HEK293 (cell line): ENCODE measurements at regions not wholly inside any gene's neighbourhood (a gene's known extent, or its start where the extent isn't known, plus 50 kb on each side); places are given as distances from the start of the nearest gene placed in this dataset.

Experiments
- CTCF ChIA-PET: fragments of 350-600 bp; formaldehyde crosslinking; extraction: SDS; loops from one replicate; lab custom pipeline; 2021; ENCODE audit warnings: antibody characterized with exemption; lab: Yijun Ruan, JAX
- POLR2A ChIA-PET: fragments of 300-600 bp; formaldehyde crosslinking; extraction: SDS; loops from one replicate; lab custom pipeline; 2020; ENCODE audit warnings: antibody characterized with exemption, inconsistent platforms; lab: Yijun Ruan, JAX
- H3K27ac ChIP-seq: fragments of 200-500 bp; sonication (Bioruptor generic); 2 replicates; pipeline ENCODE4 v1.5.1; 2014; ENCODE audit warnings: low read depth, low read length, control low read depth, inconsistent platforms; ENCODE audit errors: extremely low read depth
- H3K36me3 ChIP-seq, 2 experiments: fragments of 200-500 bp in 1 of 2; sonication (Bioruptor generic) in 1 of 2; 1 replicate in 1 of 2; 2 replicates in 1 of 2; pipeline ENCODE4 v1.5.1; 2014 to 2017; ENCODE audit warnings: inconsistent platforms in 2 of 2, low read length in 2 of 2; ENCODE audit not compliant: control insufficient read depth in 2 of 2, insufficient read depth in 1 of 2
- H3K4me1 ChIP-seq: fragments of 200-500 bp; sonication (Bioruptor generic); 2 replicates; pipeline ENCODE4 v1.5.1; 2014; ENCODE audit warnings: mild to moderate bottlenecking, low read length, inconsistent platforms; ENCODE audit not compliant: control insufficient read depth, insufficient read depth
- H3K4me3 ChIP-seq: 2 replicates; pipeline ENCODE4 v1.5.1; 2011; ENCODE audit warnings: low read depth, mild to moderate bottlenecking, control low read depth, low read length, moderate library complexity
- H3K9me3 ChIP-seq: fragments of 200-500 bp; sonication (Bioruptor generic); 2 replicates; pipeline ENCODE4 v1.5.1; 2014; ENCODE audit warnings: low read depth, low read length, inconsistent platforms; ENCODE audit not compliant: control insufficient read depth, insufficient read depth
- GLIS2 ChIP-seq: fragments of 450-650 bp; formaldehyde crosslinking; IDR thresholded peaks from 2 replicates; pipeline ENCODE4 v1.5.1; 2016; ENCODE audit warnings: missing biosample characterization, missing genetic modification characterization
- KLF10 ChIP-seq: fragments of 450-650 bp; IDR thresholded peaks from 2 replicates; pipeline ENCODE4 v1.5.1; 2018; ENCODE audit warnings: missing biosample characterization, mild to moderate bottlenecking, missing genetic modification characterization
- OVOL3 ChIP-seq: fragments of 450-650 bp; formaldehyde crosslinking; IDR thresholded peaks from 2 replicates; pipeline ENCODE4 v1.5.1; 2016; ENCODE audit warnings: missing biosample characterization, missing genetic modification characterization
- PRDM1 ChIP-seq: fragments of 450-650 bp; formaldehyde crosslinking; IDR thresholded peaks from 2 replicates; pipeline ENCODE4; 2016; ENCODE audit warnings: missing biosample characterization, missing genetic modification characterization
- SCRT1 ChIP-seq: fragments of 450-650 bp; formaldehyde crosslinking; IDR thresholded peaks from 2 replicates; pipeline ENCODE4 v1.5.1; 2016; ENCODE audit warnings: missing biosample characterization, missing genetic modification characterization, borderline replicate concordance
- SETDB1 ChIP-seq: IDR thresholded peaks from one replicate; pipeline ENCODE4 v1.6.1; 2017; ENCODE audit warnings: mild to moderate bottlenecking, low read length, moderate library complexity, mixed read lengths; ENCODE audit not compliant: insufficient read length
- ZBTB20 ChIP-seq: fragments of 450-650 bp; formaldehyde crosslinking; IDR thresholded peaks from 2 replicates; pipeline ENCODE4 v1.5.1; 2016; ENCODE audit warnings: missing biosample characterization, missing genetic modification characterization
- ZFP41 ChIP-seq: fragments of 450-650 bp; formaldehyde crosslinking; IDR thresholded peaks from 2 replicates; pipeline ENCODE4 v1.5.1; 2016; ENCODE audit warnings: missing biosample characterization, missing genetic modification characterization, borderline replicate concordance
- ZNF16 ChIP-seq: fragments of 450-650 bp; formaldehyde crosslinking; IDR thresholded peaks from 2 replicates; pipeline ENCODE4 v1.5.1; 2016; ENCODE audit warnings: low read depth, missing biosample characterization, missing genetic modification characterization
- ZNF292 ChIP-seq: fragments of 450-650 bp; formaldehyde crosslinking; IDR thresholded peaks from 2 replicates; pipeline ENCODE4 v1.5.1; 2016; ENCODE audit warnings: low read depth, missing biosample characterization, missing genetic modification characterization, borderline replicate concordance
- ZNF391 ChIP-seq: fragments of 450-650 bp; formaldehyde crosslinking; IDR thresholded peaks from 2 replicates; pipeline ENCODE4 v1.5.1; 2016; ENCODE audit warnings: low read depth, missing biosample characterization, missing genetic modification characterization, borderline replicate concordance
- ZNF530 ChIP-seq: fragments of 450-650 bp; formaldehyde crosslinking; IDR thresholded peaks from 2 replicates; pipeline ENCODE4 v1.5.1; 2016; ENCODE audit warnings: low read depth, missing biosample characterization, missing genetic modification characterization
- ZNF747 ChIP-seq: fragments of 450-650 bp; formaldehyde crosslinking; IDR thresholded peaks from 2 replicates; pipeline ENCODE4 v1.5.1; 2016; ENCODE audit warnings: missing biosample characterization, missing genetic modification characterization
- TF ChIP-seq, protein P1 (sequence below): fragments of 450-650 bp; formaldehyde crosslinking; conservative IDR thresholded peaks from 2 replicates; pipeline ENCODE4 v1.5.1; 2016; ENCODE audit warnings: low read depth, missing biosample characterization, missing genetic modification characterization
- TF ChIP-seq, protein P2 (sequence below): fragments of 450-650 bp; formaldehyde crosslinking; IDR thresholded peaks from 2 replicates; pipeline ENCODE4 v1.5.1; 2016; ENCODE audit warnings: missing biosample characterization, missing genetic modification characterization
- TF ChIP-seq, protein P3 (sequence below): fragments of 450-650 bp; formaldehyde crosslinking; IDR thresholded peaks from 2 replicates; pipeline ENCODE4 v1.5.1; 2016; ENCODE audit warnings: missing biosample characterization, missing genetic modification characterization
- TF ChIP-seq, protein P4 (sequence below): fragments of 450-650 bp; IDR thresholded peaks from 2 replicates; pipeline ENCODE4 v1.5.1; 2018; ENCODE audit warnings: missing biosample characterization, missing genetic modification characterization
- TF ChIP-seq, protein P5 (sequence below): IDR thresholded peaks from 2 replicates; pipeline ENCODE4 v1.6.1; 2011; ENCODE audit warnings: mild to moderate bottlenecking, low read depth, low read length, borderline replicate concordance
- TF ChIP-seq, protein P6 (sequence below): fragments of 450-650 bp; formaldehyde crosslinking; IDR thresholded peaks from 2 replicates; pipeline ENCODE4 v1.5.1; 2017; ENCODE audit warnings: missing biosample characterization, missing genetic modification characterization
- TF ChIP-seq, protein P7 (sequence below): fragments of 450-650 bp; formaldehyde crosslinking; IDR thresholded peaks from 2 replicates; pipeline ENCODE4 v1.5.1; 2016; ENCODE audit warnings: missing biosample characterization, missing genetic modification characterization

DNA sequence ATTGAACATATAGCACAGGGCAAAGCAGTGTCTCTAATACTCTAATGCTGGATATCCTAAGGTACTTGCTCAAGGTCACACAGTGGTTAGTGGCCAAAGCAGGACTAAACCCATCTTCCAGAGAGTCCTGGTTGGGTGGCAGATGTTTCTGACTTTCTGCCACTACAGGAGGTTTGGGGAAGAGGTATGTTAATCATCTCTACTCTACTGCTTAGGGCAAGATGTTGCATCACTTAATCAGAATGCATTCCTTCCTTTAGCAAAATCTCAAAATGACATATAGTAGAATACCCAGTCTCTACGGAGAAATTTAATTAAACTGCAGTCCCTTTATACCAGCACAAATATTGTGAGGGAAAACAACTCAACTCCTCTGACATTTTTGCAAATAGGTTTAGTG, 190.7 kb upstream of the FAM241A start (continued):
- TF ChIP-seq, protein P1, sequence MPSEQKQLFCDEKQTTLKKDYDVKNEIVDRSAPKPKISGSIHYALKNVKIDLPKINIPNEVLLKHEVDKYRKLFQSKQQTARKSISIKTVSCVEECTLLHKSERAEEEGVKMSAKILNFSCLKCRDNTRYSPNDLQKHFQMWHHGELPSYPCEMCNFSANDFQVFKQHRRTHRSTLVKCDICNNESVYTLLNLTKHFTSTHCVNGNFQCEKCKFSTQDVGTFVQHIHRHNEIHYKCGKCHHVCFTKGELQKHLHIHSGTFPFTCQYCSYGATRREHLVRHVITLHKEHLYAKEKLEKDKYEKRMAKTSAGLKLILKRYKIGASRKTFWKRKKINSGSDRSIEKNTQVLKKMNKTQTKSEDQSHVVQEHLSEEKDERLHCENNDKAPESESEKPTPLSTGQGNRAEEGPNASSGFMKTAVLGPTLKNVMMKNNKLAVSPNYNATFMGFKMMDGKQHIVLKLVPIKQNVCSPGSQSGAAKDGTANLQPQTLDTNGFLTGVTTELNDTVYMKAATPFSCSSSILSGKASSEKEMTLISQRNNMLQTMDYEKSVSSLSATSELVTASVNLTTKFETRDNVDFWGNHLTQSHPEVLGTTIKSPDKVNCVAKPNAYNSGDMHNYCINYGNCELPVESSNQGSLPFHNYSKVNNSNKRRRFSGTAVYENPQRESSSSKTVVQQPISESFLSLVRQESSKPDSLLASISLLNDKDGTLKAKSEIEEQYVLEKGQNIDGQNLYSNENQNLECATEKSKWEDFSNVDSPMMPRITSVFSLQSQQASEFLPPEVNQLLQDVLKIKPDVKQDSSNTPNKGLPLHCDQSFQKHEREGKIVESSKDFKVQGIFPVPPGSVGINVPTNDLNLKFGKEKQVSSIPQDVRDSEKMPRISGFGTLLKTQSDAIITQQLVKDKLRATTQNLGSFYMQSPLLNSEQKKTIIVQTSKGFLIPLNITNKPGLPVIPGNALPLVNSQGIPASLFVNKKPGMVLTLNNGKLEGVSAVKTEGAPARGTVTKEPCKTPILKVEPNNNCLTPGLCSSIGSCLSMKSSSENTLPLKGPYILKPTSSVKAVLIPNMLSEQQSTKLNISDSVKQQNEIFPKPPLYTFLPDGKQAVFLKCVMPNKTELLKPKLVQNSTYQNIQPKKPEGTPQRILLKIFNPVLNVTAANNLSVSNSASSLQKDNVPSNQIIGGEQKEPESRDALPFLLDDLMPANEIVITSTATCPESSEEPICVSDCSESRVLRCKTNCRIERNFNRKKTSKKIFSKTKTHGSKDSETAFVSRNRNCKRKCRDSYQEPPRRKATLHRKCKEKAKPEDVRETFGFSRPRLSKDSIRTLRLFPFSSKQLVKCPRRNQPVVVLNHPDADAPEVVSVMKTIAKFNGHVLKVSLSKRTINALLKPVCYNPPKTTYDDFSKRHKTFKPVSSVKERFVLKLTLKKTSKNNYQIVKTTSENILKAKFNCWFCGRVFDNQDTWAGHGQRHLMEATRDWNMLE (tag by site-specific recombination): no peak

DNA sequence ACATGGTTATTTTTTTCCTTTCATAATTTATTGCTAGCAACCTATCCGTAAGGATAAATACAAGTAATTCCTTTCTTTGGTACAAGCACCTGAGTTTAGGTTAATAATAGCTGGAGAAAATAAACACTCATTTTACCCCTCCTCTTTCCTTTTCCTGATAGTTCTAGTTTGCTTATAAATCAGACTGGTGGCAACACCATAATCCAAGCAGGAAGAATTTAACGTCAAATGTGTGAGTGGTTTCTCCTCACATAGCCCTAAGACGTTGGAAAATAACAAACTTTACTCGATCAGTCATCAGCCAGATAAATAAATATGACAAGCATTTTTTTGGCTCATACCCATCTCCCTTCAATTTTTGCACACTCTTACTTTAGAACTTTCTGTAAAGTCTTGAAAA, 190.3 kb upstream of the FAM241A start:
- H3K27ac ChIP-seq: no peak overlapping the region
- CTCF ChIA-PET: no interaction called here
- no peak for TF ChIP-seq KLF10 (tag by site-specific recombination)
- TF ChIP-seq, protein P2, sequence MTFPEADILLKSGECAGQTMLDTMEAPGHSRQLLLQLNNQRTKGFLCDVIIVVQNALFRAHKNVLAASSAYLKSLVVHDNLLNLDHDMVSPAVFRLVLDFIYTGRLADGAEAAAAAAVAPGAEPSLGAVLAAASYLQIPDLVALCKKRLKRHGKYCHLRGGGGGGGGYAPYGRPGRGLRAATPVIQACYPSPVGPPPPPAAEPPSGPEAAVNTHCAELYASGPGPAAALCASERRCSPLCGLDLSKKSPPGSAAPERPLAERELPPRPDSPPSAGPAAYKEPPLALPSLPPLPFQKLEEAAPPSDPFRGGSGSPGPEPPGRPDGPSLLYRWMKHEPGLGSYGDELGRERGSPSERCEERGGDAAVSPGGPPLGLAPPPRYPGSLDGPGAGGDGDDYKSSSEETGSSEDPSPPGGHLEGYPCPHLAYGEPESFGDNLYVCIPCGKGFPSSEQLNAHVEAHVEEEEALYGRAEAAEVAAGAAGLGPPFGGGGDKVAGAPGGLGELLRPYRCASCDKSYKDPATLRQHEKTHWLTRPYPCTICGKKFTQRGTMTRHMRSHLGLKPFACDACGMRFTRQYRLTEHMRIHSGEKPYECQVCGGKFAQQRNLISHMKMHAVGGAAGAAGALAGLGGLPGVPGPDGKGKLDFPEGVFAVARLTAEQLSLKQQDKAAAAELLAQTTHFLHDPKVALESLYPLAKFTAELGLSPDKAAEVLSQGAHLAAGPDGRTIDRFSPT: no peak
- TF ChIP-seq GLIS2: no peak
- no peak for TF ChIP-seq SETDB1
- TF ChIP-seq, protein P3, sequence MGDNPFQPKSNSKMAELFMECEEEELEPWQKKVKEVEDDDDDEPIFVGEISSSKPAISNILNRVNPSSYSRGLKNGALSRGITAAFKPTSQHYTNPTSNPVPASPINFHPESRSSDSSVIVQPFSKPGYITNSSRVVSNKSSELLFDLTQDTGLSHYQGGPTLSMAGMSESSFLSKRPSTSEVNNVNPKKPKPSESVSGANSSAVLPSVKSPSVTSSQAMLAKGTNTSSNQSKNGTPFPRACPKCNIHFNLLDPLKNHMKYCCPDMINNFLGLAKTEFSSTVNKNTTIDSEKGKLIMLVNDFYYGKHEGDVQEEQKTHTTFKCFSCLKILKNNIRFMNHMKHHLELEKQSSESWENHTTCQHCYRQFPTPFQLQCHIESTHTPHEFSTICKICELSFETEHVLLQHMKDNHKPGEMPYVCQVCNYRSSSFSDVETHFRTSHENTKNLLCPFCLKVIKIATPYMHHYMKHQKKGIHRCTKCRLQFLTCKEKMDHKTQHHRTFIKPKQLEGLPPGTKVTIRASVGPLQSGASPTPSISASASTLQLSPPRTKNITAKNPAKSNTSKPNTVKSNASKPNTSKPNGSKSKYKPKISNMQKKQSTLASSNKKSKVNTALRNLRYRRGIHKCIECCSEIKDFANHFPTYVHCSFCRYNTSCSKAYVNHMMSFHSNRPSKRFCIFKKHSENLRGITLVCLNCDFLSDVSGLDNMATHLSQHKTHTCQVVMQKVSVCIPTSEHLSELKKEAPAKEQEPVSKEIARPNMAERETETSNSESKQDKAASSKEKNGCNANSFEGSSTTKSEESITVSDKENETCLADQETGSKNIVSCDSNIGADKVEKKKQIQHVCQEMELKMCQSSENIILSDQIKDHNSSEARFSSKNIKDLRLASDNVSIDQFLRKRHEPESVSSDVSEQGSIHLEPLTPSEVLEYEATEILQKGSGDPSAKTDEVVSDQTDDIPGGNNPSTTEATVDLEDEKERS (tag by site-specific recombination): no peak
- TF ChIP-seq ZFP41 (tag by site-specific recombination): no peak
- TF ChIP-seq ZNF747 (tag by site-specific recombination): no peak
- no peak for TF ChIP-seq ZBTB20 (tag by site-specific recombination)
- no peak for TF ChIP-seq ZNF292
- no peak for TF ChIP-seq ZNF16 (tag by site-specific recombination)
- no peak for TF ChIP-seq ZNF391
- no peak for TF ChIP-seq ZNF530
- TF ChIP-seq, protein P4, sequence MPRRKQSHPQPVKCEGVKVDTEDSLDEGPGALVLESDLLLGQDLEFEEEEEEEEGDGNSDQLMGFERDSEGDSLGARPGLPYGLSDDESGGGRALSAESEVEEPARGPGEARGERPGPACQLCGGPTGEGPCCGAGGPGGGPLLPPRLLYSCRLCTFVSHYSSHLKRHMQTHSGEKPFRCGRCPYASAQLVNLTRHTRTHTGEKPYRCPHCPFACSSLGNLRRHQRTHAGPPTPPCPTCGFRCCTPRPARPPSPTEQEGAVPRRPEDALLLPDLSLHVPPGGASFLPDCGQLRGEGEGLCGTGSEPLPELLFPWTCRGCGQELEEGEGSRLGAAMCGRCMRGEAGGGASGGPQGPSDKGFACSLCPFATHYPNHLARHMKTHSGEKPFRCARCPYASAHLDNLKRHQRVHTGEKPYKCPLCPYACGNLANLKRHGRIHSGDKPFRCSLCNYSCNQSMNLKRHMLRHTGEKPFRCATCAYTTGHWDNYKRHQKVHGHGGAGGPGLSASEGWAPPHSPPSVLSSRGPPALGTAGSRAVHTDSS (tag by site-specific recombination): no peak
- no peak for TF ChIP-seq PRDM1 (tag by site-specific recombination)
- TF ChIP-seq SCRT1: no peak
- TF ChIP-seq, protein P5, sequence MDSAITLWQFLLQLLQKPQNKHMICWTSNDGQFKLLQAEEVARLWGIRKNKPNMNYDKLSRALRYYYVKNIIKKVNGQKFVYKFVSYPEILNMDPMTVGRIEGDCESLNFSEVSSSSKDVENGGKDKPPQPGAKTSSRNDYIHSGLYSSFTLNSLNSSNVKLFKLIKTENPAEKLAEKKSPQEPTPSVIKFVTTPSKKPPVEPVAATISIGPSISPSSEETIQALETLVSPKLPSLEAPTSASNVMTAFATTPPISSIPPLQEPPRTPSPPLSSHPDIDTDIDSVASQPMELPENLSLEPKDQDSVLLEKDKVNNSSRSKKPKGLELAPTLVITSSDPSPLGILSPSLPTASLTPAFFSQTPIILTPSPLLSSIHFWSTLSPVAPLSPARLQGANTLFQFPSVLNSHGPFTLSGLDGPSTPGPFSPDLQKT: no peak
- TF ChIP-seq, protein P6, sequence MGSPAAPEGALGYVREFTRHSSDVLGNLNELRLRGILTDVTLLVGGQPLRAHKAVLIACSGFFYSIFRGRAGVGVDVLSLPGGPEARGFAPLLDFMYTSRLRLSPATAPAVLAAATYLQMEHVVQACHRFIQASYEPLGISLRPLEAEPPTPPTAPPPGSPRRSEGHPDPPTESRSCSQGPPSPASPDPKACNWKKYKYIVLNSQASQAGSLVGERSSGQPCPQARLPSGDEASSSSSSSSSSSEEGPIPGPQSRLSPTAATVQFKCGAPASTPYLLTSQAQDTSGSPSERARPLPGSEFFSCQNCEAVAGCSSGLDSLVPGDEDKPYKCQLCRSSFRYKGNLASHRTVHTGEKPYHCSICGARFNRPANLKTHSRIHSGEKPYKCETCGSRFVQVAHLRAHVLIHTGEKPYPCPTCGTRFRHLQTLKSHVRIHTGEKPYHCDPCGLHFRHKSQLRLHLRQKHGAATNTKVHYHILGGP (tag by site-specific recombination): no peak
- TF ChIP-seq OVOL3: no peak
- TF ChIP-seq, protein P7, sequence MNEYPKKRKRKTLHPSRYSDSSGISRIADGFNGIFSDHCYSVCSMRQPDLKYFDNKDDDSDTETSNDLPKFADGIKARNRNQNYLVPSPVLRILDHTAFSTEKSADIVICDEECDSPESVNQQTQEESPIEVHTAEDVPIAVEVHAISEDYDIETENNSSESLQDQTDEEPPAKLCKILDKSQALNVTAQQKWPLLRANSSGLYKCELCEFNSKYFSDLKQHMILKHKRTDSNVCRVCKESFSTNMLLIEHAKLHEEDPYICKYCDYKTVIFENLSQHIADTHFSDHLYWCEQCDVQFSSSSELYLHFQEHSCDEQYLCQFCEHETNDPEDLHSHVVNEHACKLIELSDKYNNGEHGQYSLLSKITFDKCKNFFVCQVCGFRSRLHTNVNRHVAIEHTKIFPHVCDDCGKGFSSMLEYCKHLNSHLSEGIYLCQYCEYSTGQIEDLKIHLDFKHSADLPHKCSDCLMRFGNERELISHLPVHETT (tag by site-specific recombination): no peak
- H3K4me3 ChIP-seq: no peak overlapping the region
- H3K36me3 ChIP-seq: no peaks in the 10 kb centered on the region
- H3K9me3 ChIP-seq: no peaks in the 10 kb centered on the region
- POLR2A ChIA-PET: no interaction called here
- no peaks in the 10 kb centered on the region for H3K4me1 ChIP-seq
